T-helper 1 cell treated with Interleukin-12 subunit alpha and Interleukin-12 subunit beta and Interleukin-4 antibody, amounts not matched to agents 30 ng/mL and 1 ng/mL, for 36 hours (primary cell): ENCODE measurements at regions not wholly inside any gene's neighbourhood (a gene's known extent, or its start where the extent isn't known, plus 50 kb on each side); places are given as distances from the start of the nearest gene placed in this dataset.

Source experiments
- intact Hi-C: fragments of 100-400 bp; cut with micrococcal nuclease; formaldehyde crosslinking; loops from one replicate; pipeline ENCODE4 v1.15.1; 2024

DNA sequence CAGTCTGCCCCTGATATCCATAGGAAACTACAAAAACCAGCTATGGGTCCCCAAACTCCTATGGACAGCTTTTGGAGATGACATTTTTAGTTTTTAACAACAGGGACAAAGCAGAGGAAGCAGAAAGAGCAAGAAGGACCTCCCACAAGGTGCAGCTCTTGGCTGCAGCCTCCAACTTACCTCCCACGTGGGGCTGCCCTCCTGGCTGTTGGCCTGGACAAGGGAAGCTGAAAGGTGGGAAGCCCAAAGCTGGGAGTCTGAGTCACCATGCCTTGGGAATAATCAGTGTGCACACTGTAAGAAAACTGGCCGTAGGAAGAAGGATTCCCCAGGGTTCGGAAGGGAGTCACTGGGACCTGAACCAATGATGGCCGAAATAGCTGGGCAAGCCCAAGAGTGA lies 51.8 kb upstream of the PAX1 start:
- intact Hi-C loops = no loop called here

DNA sequence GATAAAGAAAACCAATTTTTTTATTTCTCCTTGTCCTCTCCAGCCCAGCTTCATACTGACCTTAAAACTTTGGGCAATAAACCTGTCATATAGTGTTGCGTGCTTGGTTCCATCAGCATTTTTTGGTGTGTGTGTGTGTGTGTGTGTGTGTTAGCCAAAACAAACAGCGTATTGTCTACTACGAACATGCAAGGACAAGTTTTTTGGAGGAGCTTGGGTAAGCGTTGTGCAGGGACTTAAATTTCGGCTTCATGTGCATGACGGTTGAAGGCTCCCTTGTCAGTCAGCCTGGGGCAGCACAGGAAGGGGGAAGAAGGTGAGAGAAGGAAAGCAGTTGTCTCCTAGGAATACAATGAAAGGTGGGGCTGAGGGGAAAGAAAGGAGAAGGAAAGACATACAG lies 62.0 kb upstream of the PAX1 start:
- intact Hi-C loops = no loop called here

DNA sequence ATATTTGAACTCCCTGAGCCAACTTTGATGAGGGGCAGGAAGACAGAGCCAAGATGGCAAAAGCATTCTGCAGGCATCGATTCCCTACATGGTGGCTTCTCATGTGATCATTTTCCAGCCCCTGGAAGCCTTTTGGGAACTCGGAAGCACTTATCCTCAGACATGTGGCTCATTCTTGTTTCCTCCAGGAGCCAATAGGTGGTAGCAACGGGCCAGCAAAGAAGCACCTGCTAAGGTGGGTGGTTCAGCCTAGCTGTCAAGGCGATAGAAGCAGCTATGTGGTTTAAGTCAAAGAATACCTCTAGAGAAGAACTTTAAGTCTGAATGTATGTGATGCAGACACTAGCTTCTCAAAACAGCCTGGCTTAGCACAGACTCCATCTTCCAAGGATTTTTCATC lies 64.9 kb upstream of the PAX1 start:
- intact Hi-C loops = no loop called here

DNA sequence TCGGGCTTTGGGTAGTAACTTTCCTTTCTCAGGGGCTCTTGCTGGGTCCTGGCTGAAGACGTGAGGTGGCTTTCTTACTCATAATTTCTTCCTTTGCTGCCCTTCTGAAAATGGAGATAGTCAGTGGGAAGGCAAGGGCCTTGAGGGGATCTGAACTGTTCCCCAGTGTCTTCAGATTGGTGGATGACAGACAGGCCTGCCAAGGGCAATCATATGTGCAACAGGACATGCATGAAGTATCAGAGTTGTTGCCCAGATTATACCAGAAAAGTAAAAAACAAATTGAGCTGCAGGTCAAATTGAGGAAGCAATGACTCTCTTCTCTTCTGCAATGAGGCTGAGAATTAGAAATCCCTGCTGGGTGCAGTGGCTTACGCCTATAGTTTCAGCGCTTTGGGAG lies 71.6 kb upstream of the PAX1 start:
- intact Hi-C loops = no loop called here

DNA sequence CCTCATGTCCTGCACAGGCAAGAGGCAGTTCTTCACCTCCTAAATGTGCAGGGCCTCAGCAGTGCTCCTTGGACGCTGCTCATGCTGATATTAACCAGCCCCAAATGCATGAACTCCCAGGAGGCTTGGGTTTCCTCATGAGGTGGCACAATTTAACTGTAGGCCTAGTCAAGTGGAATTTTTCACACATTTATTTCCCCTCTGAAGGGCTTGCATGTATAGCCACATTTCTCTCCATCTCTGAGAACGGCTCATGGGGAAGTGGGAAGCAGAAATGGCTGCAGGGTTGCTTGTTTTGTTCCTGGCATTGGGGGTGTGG lies 72.8 kb upstream of the PAX1 start:
- intact Hi-C loops = no loop called here

DNA sequence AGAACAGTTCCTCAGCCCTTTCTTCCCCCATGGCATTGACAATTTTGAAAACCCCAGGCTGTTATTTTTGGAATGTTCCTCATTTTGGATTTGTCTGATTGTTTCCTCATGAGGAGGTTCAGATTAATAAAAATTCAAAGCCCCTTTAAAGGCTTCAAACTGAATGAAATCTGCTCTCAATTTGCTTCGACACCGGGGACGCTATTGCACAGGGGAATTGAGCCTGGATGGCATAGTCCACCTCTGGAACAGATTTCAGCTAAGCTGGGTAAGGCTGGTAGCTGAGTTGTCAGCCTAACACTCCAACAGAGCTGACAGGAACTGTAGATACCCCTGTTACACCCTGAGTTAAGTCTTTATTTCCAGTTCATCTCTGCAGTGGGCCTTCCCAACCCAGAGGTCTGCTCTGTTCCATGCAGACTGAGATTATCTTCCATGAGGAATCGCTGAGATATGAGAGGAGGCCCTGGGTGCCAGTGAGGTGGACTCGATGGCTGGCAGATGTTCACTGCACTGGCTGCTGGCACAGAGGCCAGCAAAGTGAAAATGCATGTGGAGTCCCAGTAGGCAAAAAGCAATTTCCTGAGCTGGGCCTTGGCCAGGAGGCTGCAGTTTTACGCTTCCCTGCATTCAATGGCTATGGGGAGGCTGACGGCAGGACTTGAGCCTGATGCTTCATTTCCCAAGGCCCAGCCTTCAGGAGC lies 73.3 kb upstream of the PAX1 start:
- intact Hi-C loops = no loop called here

DNA sequence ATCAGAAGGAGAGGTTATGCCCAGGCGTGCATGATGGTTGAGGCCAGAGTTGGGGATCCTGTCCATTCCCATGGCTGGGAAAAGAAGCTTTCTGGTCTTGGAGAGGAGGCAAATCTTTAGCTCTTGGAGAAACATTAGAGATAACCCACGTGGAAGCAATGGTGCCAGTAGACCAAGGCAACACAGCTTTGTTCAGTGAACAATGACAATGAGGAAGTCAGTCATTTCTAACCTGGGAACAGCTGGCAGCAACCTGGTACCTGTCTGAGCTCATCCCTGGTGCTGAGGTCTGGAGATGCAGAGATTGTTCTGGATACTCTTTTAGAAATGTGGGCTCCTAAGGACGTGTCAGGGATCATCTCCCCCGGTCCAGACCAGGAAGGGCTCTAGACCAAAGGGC lies 76.7 kb upstream of the PAX1 start:
- intact Hi-C loops = no loop called here

DNA sequence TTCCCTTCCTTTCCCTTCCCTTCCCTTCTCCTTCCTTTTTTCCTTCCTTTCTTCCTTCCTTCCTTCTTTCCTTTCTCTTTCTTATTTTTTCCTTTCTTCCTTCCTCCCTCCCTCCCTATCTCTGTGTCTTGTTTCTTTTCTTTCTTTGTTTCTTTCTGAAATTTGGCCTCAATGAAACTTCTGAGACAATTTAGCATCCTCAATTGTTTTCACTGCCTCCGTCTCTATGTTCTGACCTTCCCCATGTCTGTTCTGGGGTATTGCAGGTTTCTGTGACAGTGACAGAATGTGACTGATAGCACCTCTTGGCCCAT lies 81.7 kb upstream of the PAX1 start:
- intact Hi-C loops = no loop called here

DNA sequence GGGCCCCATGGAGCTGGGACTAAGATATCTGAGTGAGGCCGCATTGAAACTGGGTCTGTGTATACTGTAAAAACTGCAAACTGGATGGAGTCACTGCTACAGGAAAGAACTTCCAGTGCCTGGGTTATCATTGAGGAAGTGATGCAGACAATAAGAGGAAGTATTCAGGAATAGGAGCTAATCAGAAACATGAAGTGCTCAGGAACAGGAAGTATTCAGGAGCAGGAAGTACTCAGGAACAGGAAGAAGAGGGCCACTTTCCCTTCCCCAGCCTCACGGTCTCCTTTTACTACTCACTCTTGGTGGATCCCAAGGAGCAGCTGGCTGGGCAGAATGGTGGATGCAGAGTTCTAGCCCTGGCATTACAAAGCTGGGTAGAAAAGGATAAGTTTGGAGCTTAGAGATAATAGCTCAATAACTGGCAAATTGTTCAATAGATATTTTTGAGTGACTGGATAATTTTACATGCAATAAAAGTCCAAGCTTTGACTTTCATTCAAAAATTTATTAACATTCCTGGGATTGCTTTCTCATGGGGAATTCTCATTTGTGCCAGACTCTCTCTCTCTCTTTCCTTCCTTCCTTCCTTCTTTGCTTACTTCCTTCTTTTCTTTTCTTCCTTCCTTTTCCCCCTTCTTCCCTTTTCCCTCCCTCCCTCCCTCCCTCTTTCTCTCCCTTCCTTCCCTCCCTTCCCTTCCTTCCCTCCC lies 82.2 kb upstream of the PAX1 start:
- intact Hi-C loops = no loop called here

DNA sequence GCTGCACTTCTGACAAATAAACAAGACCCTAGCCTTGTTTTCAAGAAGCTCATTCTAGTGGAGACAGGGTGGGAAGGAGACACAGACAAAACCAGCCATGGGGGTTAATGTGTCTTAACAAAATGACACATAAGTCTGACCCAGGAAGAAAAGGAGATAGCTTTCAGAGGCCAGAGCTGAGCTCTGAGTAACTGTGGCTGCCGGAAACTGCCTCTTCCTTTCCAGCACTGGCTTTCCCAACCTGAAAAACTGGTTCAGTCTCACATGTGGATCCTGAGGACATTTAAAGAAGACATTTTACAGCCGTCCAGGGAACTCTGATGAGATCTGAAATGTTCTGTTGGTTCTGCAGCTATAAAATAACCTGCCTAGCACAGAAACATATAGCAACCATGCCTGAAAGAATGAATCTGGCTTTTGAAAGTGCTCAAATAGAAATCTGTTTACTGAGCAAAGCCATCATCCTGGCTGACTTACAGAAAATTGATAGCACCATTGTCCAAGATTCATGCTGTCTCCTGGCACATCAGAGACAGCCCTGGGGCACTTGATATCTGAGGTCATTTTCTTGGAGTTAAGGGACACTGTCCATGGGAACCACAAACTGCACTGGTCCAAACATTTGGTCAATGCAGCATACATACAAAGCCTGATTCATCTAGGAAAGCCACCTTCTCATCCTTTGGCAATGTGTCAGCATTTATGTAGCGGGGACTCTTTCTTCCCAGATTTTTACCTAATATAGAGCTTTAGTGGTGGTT lies 83.2 kb upstream of the PAX1 start:
- intact Hi-C loops = no loop called here

DNA sequence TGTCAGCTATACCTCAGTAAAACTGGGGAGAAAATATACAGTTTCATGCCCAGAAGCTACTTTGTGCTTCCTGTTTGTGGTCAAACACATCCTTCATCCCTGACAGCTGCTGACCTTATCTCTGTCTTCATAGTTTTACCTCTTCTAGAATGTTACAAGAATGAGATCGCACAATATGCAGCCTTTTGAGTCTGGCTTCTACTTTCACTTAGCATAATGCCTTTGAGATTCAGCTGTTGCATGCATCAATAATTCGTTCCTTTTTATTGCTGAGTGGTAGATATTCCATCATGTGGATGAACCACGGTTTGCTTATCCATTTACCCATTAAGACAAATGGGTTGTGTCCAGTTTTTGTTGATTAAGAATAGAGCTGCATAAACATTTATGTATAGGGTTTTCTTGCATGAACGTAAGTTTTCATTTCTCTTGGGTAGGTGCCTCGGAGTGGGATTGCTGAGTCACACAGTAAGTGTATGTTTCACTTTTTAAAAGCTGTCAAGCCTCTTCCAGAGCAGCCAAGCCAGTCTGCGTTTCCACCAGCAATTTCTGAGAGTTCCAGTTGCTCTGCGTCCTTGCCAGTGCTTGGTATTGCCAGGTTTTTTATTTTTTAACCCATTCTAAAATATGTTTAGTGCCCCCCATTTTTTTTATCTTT lies 86.6 kb upstream of the PAX1 start:
- intact Hi-C loops = loop anchor here (10.0 kb wide), 1 partner anchor 754 kb away; no protein-coding TSS in a partner anchor

DNA sequence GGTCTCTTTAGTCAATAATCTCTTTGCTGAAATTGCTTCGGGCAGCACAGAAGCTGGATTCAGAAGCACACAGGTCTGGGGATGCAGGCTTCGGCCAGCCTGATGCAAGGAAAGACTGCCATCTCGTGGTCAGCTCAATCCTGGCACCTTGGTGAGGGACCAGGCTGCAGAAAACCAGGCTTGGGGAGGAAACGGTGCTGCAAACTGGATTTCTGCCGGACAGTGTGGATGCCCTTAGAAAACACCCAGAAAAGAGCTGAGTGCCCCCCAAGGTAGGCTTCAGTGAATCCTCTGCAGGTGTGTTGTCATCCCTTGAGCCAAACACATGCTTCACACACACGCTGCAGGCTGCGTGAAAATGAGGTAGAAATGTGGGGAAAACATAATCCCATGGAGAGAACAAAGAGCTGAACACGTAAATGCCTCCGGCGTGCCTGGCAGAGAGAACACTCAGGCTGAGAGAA lies 89.8 kb upstream of the PAX1 start:
- intact Hi-C loops = loop anchor here (1.0 to 10.0 kb wide), 3 partner anchors 85 to 751 kb away; no protein-coding TSS in a partner anchor

DNA sequence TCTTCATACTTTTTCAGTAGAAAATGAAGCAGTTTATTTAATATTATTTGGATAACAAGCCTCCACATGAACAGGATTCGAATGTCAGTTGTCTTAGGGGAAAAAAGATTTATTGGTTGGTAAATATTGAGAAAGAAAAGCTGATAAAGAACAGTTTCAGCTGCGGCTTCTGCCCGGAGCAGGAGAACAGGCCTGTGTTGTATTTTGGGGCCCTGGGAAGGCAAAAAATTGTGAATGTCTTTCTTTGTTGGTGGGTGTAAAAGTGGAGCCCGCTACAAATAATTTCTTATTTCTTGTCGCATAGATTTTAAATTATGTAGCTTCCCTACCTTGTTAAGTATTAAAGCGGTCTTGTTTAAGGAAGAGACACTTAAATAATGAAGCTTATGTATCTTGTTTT lies 90.5 kb upstream of the PAX1 start:
- intact Hi-C loops = loop anchor here (1.0 to 10.0 kb wide), 3 partner anchors 85 to 750 kb away; no protein-coding TSS in a partner anchor

DNA sequence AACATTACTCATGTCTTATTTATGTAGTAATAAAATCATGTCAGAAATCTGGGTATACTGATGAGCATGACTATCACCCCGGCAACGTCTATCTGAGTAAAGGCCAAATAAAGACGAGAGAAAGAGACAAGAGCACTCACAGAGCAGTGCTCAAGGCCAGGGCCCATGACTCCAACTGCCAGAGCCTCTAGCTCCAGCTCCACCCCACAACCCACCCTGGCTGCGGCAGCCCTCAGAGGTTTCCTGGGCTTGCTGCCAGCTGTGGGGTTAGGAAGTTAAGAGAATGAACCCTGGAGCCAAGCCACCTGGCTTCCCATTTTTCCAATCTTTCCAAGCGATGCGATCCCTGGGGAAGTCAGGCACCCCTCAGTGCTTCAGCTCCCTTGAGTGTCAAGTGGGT lies 92.0 kb upstream of the PAX1 start:
- intact Hi-C loops = loop anchor here (10.0 kb wide), 1 partner anchor 749 kb away; no protein-coding TSS in a partner anchor

DNA sequence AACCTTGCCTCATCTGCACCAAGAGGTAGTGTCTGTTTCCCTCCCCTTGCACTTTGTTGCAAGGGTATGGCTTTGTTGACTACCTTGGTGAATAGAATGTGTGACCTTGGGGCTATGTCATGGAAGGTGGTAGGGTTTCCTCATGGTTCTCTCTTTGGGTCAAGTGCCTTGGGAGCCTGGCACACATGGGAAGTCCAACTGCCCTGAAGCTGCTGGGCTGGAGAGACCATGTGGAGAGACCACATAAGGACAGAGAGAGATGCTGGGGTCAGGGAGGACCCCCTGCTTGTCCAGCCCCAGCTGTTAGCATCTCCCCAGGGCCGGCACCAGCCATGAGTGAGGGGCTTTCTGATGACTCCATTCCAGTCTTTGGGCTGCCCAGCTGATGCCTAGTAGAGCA lies 95.5 kb upstream of the PAX1 start:
- intact Hi-C loops = loop anchor here (10.0 kb wide), 1 partner anchor 745 kb away; no protein-coding TSS in a partner anchor

DNA sequence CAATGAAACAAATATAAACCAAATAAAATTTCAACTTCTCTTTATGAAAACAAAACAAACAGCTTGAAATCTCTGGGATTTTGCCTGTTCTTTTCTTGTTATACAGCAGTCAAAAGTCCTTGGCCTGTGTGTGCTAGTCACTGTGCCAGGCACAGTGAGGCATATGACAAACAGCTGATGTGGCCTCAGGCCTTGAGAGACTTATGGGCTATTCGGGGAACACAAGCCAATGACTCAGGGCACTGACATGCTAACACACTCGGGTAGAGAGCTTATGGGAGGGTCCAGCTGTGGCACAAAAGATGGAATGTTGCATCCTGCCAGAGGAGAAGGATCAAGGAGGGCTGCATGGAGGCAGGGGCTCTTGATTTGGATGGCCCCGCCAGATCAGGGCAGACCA lies 95.4 kb upstream of the NKX2-2 start:
- intact Hi-C loops = no loop called here

DNA sequence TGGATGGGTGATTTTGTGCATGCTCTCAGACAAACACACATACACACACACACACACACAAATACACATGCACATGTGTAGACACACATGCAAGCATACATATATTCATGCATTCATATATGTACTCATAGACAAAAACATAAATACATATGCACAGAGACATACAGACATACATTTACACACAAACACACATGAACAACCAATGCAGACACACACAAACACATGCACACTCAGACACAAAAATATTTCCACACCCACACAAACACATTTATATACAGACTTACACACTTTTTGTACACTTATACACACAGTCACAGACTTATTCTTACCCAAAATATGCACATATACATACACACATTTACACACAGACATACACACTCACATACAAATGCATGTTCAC lies 94.9 kb upstream of the NKX2-2 start:
- intact Hi-C loops = no loop called here

DNA sequence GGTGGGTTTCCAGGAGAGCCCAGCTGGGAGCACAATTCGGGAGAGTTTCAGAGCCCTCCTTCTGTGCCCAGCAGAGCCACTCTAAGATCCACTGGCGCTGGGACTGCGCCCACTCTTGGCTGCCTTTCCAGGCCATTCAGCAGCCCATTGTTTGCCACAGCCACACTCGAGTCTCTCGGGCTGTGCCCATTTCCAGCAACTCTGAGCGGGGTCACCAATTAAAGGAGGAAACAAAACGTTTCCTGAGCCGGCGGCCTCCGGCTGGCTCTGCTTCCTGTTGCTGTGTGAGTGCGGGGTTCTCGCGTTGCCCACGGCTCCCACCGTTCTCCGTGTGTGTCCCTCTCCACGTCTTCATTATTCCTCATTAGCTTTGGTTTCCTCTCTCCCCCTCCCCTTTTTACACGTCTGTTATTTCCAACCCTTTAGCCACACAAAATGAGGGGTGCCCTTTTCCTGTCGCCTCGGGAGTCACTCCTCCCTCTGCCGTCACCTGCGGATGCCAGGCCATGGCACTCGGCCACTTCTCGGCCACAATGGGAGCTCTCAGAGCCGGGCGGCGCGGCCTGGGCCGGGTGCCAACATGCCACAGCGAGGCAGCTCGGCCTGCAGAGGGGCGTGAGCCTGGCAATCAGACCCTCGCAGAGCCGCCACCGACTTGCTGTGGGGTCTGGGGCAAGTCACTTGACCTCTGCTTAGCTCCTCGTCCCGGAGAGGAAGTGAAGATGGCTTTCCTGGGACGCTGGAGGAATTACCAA lies 94.3 kb upstream of the NKX2-2 start:
- intact Hi-C loops = no loop called here

DNA sequence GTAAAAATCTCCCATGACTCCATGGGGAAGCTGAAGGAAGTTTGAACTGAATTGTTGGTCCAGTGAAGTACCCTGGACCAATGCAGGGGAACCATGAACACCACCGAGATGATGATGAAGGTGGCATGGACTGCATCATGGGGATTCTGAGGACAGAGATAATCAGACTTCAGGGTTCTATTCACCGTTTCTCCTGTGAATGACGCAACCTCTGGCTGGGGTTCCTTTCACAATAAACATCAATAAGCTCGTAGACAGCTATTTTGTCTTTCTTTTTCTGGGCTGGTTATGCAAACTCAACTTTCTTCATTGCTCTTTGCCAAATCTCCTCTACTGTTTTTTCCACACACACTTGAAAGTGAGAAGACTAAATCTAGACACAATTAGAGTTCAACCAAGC lies 87.9 kb upstream of the NKX2-2 start:
- intact Hi-C loops = no loop called here

DNA sequence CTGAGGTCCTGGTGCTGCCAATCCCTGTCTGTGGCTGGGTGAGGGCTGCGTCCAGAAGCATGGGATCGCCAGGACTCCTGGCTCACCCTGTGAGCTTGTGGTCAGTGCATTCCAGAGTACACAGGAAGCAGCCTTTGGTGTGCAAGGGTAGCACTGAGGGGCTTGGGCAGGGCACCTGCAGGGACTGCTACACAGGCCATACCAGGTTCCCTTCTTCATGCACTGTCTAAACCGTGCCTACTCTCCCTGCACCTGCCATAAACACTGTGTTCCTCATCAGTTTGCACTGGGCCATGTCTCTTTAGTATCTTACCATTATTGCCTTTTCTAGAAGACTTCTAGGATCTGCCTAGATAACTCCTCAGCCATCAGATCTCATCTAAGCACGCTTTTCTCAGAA lies 72.8 kb upstream of the NKX2-2 start:
- intact Hi-C loops = no loop called here

DNA sequence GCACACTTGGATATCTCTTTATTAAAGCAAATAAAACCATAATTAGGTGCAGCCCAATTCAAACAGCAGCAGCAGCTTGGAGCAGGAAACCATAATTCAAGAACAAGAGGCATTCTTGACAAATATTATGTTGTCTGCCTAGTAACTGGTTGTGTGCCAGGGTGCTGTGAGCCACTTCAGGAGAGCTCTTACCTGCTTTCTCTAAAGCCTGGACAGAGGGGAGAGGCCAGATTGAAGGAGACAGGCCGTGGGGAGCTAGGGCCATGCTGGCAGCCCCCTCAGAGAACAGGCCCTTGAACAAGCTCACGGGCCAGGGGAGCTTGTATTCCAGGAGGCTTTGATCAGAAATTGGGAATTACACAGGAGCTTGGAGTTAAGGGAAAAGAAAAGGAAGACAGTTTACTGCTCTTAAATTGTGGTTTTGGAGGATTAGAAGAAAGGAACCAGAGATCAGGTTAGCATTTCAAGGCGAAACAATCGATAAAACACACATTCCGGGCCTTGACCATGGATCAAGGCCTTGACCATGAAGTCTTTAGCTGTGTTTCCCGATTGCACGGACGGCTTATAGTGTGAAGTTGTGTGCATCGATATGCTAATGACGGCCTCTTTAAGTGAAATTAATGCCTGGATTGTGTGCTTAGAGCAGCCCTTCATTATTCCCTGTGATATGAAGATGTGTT lies 69.8 kb upstream of the NKX2-2 start:
- intact Hi-C loops = no loop called here
